Lung (tissue), 11 donors: ENCODE measurements at regions not wholly inside any gene's neighbourhood (a gene's known extent, or its start where the extent isn't known, plus 50 kb on each side); places are given as distances from the start of the nearest gene placed in this dataset.

Experiments
- ATAC-seq: fragments of 200-7000 bp; cut with Tn5 transposase; one replicate; pipeline ENCODE4 v1.9.1; 2020; ENCODE audit warnings: moderate number of reproducible peaks; ENCODE audit not compliant: insufficient read depth, low FRiP score
- DNase-seq, 3 donors: peaks; one replicate each; pipeline ENCODE4 v3.0.0-alpha.2; 2013 to 2017
- H3K27ac ChIP-seq, 2 donors: one replicate each; pipeline ENCODE4 v1.5.1; 2013; ENCODE audit warnings: mild to moderate bottlenecking in 2 of 2, moderate library complexity in 2 of 2, control low read depth in 1 of 2, inconsistent platforms in 1 of 2, low read depth in 1 of 2, low read length in 1 of 2
- H3K27me3 ChIP-seq, 3 donors: one replicate each; pipeline ENCODE4 v1.5.1; 2013; ENCODE audit warnings: low read length in 2 of 3; ENCODE audit not compliant: control insufficient read depth in 3 of 3, insufficient read depth in 3 of 3
- H3K36me3 ChIP-seq, 4 donors: one replicate each; pipeline ENCODE4 v1.5.1; 2013; ENCODE audit warnings: low read length in 4 of 4, mild to moderate bottlenecking in 1 of 4, moderate library complexity in 1 of 4; ENCODE audit not compliant: control insufficient read depth in 4 of 4, insufficient read depth in 4 of 4
- H3K4me1 ChIP-seq, 5 donors: one replicate each; pipeline ENCODE4 v1.5.1; 2013; ENCODE audit warnings: low read length in 5 of 5, mild to moderate bottlenecking in 2 of 5, moderate library complexity in 1 of 5; ENCODE audit not compliant: control insufficient read depth in 5 of 5, insufficient read depth in 5 of 5
- H3K4me3 ChIP-seq: one replicate; pipeline ENCODE4 v1.5.1; 2013; ENCODE audit warnings: mild to moderate bottlenecking, control low read depth, moderate library complexity
- H3K9ac ChIP-seq, 2 donors: one replicate each; pipeline ENCODE4 v1.5.1; 2013; ENCODE audit warnings: low read length in 2 of 2, control low read depth in 1 of 2; ENCODE audit not compliant: insufficient read depth in 1 of 2
- H3K9me3 ChIP-seq, 4 donors: one replicate each; pipeline ENCODE4 v1.5.1; 2013; ENCODE audit warnings: low read length in 3 of 4, mild to moderate bottlenecking in 1 of 4, moderate library complexity in 1 of 4; ENCODE audit not compliant: control insufficient read depth in 4 of 4, insufficient read depth in 3 of 4
- CTCF ChIP-seq: IDR thresholded peaks from 2 replicates; pipeline ENCODE4 v1.5.1; 2012; ENCODE audit warnings: mild to moderate bottlenecking; ENCODE audit errors: control extremely low read depth, extremely low read depth
- WGBS, 2 donors: extraction: QIAGEN DNeasy Blood & Tissue Kit; methylation state at CpG; one replicate each; pipeline ENCODE4 v1.1.7; 2013; 5-methylcytosine and 5-hydroxymethylcytosine counted together
- donor health status: control.
- donor health status: control.
- donor health status: Bipolar disorder and iron deficiency.
- donor health status: healthy.
- donor health status: DM: yes; HTN: yes; CAD: no.

- H3K9me3 ChIP-seq: peaks cover 0 to 4% (median 0%) of the 10 kb centered on the region in 4 donors
- H3K4me1 ChIP-seq: no peaks in the 10 kb centered on the region
- DNase-seq (no peak), ATAC-seq (no peak)
- H3K27me3 ChIP-seq: no peaks in the 10 kb centered on the region
- no peak overlapping the region for H3K27ac ChIP-seq
- no peak for TF ChIP-seq CTCF
- no peak overlapping the region for H3K4me3 ChIP-seq
- 67 to 70% methylated on average over 7 of the region's 7 CpGs for WGBS, 2 donors
- H3K36me3 ChIP-seq: no peaks in the 10 kb centered on the region
- no peak overlapping the region for H3K9ac ChIP-seq
Measured at GRCh38 chr4:13151194-13151593, 332.9 kb downstream of the RAB28 start.

- DNase-seq (peak; percentile 30 to 72 (median 68)), ATAC-seq (no peak)
- Histone ChIP-seq H3K4me1 (peaks cover 0 to 10% (median 0%) of the 10 kb centered on the region in 5 donors), H3K27me3 (no peaks in the 10 kb centered on the region), H3K4me3 (no peak overlapping the region), H3K27ac (no peak overlapping the region), H3K9me3 (no peaks in the 10 kb centered on the region), H3K9ac (peak overlapping the region in 1 of 2 donors; percentile 5), H3K36me3 (no peaks in the 10 kb centered on the region)
- WGBS, 2 donors: 52 to 56% methylated on average over 19 of the region's 19 CpGs
- no peak for TF ChIP-seq CTCF
Measured at GRCh38 chr4:13143222-13144070, 340.7 kb downstream of the RAB28 start.

- 80 to 88% methylated on average over 4 of the region's 4 CpGs for WGBS, 2 donors
- no peaks in the 10 kb centered on the region for H3K27me3 ChIP-seq
- TF ChIP-seq CTCF: no peak
Measured at GRCh38 chr4:13142726-13143125, 341.4 kb downstream of the RAB28 start.

More at GRCh38 chr4:13142726-13143125, 341.4 kb downstream of the RAB28 start:
- Histone ChIP-seq H3K36me3 (no peaks in the 10 kb centered on the region), H3K9ac (no peak overlapping the region), H3K9me3 (no peaks in the 10 kb centered on the region), H3K4me3 (no peak overlapping the region), H3K4me1 (peaks cover 0 to 10% (median 0%) of the 10 kb centered on the region in 5 donors), H3K27ac (no peak overlapping the region)
- DNase-seq (peak in 1 of 3 donors; percentile 6), ATAC-seq (no peak)
